Progenitor cell of endocrine pancreas (in vitro differentiated cells): ENCODE measurements at regions not wholly inside any gene's neighbourhood (a gene's known extent, or its start where the extent isn't known, plus 50 kb on each side); places are given as distances from the start of the nearest gene placed in this dataset.
"Not testable (repeated sequence)": the region's sequence is repeated elsewhere in the genome, so short reads cannot be mapped to it uniquely, and the experiment has no call there.

Source experiments
- DNase-seq: peaks from one replicate; pipeline ENCODE4 v3.0.0; 2021; ENCODE audit warnings: low spot score; ENCODE audit not compliant: unreplicated experiment
- H3K27ac Mint-ChIP-seq: 2 replicates; pipeline ENCODE4 v1.8.0; 2021; ENCODE audit warnings: mild to moderate bottlenecking, moderate library complexity, mixed read lengths
- H3K27me3 Mint-ChIP-seq: 2 replicates; pipeline ENCODE4 v1.8.0; 2021; ENCODE audit warnings: mixed read lengths
- H3K36me3 Mint-ChIP-seq: 2 replicates; pipeline ENCODE4 v1.8.0; 2022; ENCODE audit warnings: mixed read lengths; ENCODE audit not compliant: insufficient read depth
- H3K4me1 Mint-ChIP-seq: 2 replicates; pipeline ENCODE4 v1.8.0; 2021; ENCODE audit warnings: low read depth, mixed read lengths
- H3K4me3 Mint-ChIP-seq: 2 replicates; pipeline ENCODE4 v1.8.0; 2021; ENCODE audit warnings: low read depth, mild to moderate bottlenecking, moderate library complexity, mixed read lengths
- H3K9me3 Mint-ChIP-seq: 2 replicates; pipeline ENCODE4 v1.8.0; 2021; ENCODE audit warnings: low read depth, mixed read lengths
- CTCF ChIP-seq: fragments of 200-600 bp; sonication (generic); IDR thresholded peaks from one replicate; pipeline ENCODE4 v1.5.0; 2021; ENCODE audit warnings: antibody characterized with exemption, mild to moderate bottlenecking; ENCODE audit not compliant: unreplicated experiment

- peaks cover under 1% of the 10 kb centered on the region for H3K9me3 Mint-ChIP-seq
- H3K27ac Mint-ChIP-seq: no peak overlapping the region
- H3K4me3 Mint-ChIP-seq: no peak overlapping the region
- H3K4me1 Mint-ChIP-seq: no peaks in the 10 kb centered on the region
- H3K27me3 Mint-ChIP-seq: peaks cover 20% of the 10 kb centered on the region
- no peaks in the 10 kb centered on the region for H3K36me3 Mint-ChIP-seq
- no peak for DNase-seq
- TF ChIP-seq CTCF: no peak
Measured at GRCh38 chr14:101683365-101683764, 78.1 kb upstream of the PPP2R5C start.

GRCh38 chr14:101687756-101688546 lies 73.6 kb upstream of the PPP2R5C start:
- Mint-ChIP-seq H3K36me3 (no peaks in the 10 kb centered on the region), H3K9me3 (peaks cover 7% of the 10 kb centered on the region), H3K27ac (no peak overlapping the region), H3K27me3 (peaks cover 20% of the 10 kb centered on the region), H3K4me1 (no peaks in the 10 kb centered on the region), H3K4me3 (no peak overlapping the region)
- DNase-seq: no peak
- TF ChIP-seq CTCF: no peak

- H3K9me3 Mint-ChIP-seq: peaks cover 7% of the 10 kb centered on the region
- TF ChIP-seq CTCF: no peak
- peaks cover 20% of the 10 kb centered on the region for H3K27me3 Mint-ChIP-seq
- no peaks in the 10 kb centered on the region for H3K36me3 Mint-ChIP-seq
- no peak overlapping the region for H3K27ac Mint-ChIP-seq
- no peak overlapping the region for H3K4me3 Mint-ChIP-seq
- no peak for DNase-seq
- H3K4me1 Mint-ChIP-seq: no peaks in the 10 kb centered on the region
Measured at GRCh38 chr14:101689039-101689501, 72.4 kb upstream of the PPP2R5C start.

- H3K9me3 Mint-ChIP-seq, H3K4me1 Mint-ChIP-seq, H3K4me3 Mint-ChIP-seq, H3K36me3 Mint-ChIP-seq, DNase-seq, H3K27ac Mint-ChIP-seq: not testable (repeated sequence)
- peaks cover 11% of the 10 kb centered on the region for H3K27me3 Mint-ChIP-seq
Measured at GRCh38 chr14:101689966-101690365, 71.5 kb upstream of the PPP2R5C start.

- H3K27me3 Mint-ChIP-seq: peaks cover 20% of the 10 kb centered on the region
- H3K9me3 Mint-ChIP-seq: peaks cover 9% of the 10 kb centered on the region
- no peak for TF ChIP-seq CTCF
- DNase-seq: no peak
- no peaks in the 10 kb centered on the region for H3K4me1 Mint-ChIP-seq
- no peaks in the 10 kb centered on the region for H3K36me3 Mint-ChIP-seq
- no peak overlapping the region for H3K27ac Mint-ChIP-seq
- no peak overlapping the region for H3K4me3 Mint-ChIP-seq
Measured at GRCh38 chr14:101695659-101696058, 65.8 kb upstream of the PPP2R5C start.

GRCh38 chr14:101704140-101704539 lies 57.4 kb upstream of the PPP2R5C start:
- no peaks in the 10 kb centered on the region for H3K9me3 Mint-ChIP-seq
- no peak for DNase-seq
- no peaks in the 10 kb centered on the region for H3K4me1 Mint-ChIP-seq
- peaks cover 38% of the 10 kb centered on the region for H3K27me3 Mint-ChIP-seq
- H3K4me3 Mint-ChIP-seq: no peak overlapping the region
- no peak for TF ChIP-seq CTCF
- no peaks in the 10 kb centered on the region for H3K36me3 Mint-ChIP-seq
- H3K27ac Mint-ChIP-seq: no peak overlapping the region
